Left ventricle myocardium inferior (tissue), 1 donor: ENCODE measurements at regions not wholly inside any gene's neighbourhood (a gene's known extent, or its start where the extent isn't known, plus 50 kb on each side); places are given as distances from the start of the nearest gene placed in this dataset.
"Not testable (repeated sequence)": the region's sequence is repeated elsewhere in the genome, so short reads cannot be mapped to it uniquely, and the experiment has no call there.

ENCODE experiments used
- DNase-seq: peaks from one replicate; pipeline ENCODE4 v3.0.0-alpha.2; 2020
- H3K27ac ChIP-seq: fragments of 200-600 bp; replicated peaks from 2 replicates; pipeline ENCODE4 v1.8.0; 2021
- H3K27me3 ChIP-seq: fragments of 200-600 bp; 2 replicates; pipeline ENCODE4 v1.8.0; 2021; ENCODE audit warnings: low read depth
- H3K36me3 ChIP-seq: fragments of 200-600 bp; 2 replicates; pipeline ENCODE4 v1.8.0; 2021
- H3K4me1 ChIP-seq: fragments of 200-600 bp; 2 replicates; pipeline ENCODE4 v1.8.0; 2021
- H3K4me3 ChIP-seq: fragments of 200-600 bp; 2 replicates; pipeline ENCODE4 v1.8.0; 2021; ENCODE audit warnings: mild to moderate bottlenecking, moderate library complexity
- H3K9me3 ChIP-seq: fragments of 200-600 bp; replicated peaks from 2 replicates; pipeline ENCODE4 v1.8.0; 2021
- intact Hi-C: fragments of 100-400 bp; cut with micrococcal nuclease; formaldehyde crosslinking; loops from one replicate; pipeline ENCODE4 v1.11.0; 2022
- TF ChIP-seq, protein P1 (sequence below): fragments of 200-600 bp; IDR thresholded peaks from 2 replicates; pipeline ENCODE4 v1.8.0; 2021; ENCODE audit warnings: antibody characterized with exemption, mild to moderate bottlenecking, borderline replicate concordance
- donor health status: DM: no; HTN: yes; CAD: no; lungs with severe emphysema.

DNA sequence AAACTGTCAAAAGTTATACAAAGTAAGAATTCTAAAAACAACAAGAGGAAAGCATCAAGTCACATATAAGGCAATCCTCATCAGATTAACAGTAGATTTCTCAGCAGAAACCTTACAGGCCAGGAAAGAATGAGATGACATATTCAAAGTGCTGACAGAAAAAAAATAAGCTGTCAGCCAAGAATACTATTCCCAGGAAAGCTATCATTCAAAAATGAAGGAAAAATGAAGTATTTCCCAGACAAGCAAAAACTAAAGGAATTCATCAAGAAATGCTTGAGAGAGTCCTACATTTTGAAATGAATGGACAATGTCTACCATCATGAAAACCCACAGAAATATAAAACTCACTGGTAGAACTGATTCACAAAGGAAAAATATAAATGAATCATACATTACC lies 268.9 kb upstream of the OSR1 start:
- Histone ChIP-seq H3K4me3 (no peak overlapping the region), H3K9me3 (peaks cover 26% of the 10 kb centered on the region), H3K27me3 (no peaks in the 10 kb centered on the region), H3K36me3 (no peaks in the 10 kb centered on the region), H3K27ac (no peak overlapping the region), H3K4me1 (peaks cover 8% of the 10 kb centered on the region)
- TF ChIP-seq, protein P1, sequence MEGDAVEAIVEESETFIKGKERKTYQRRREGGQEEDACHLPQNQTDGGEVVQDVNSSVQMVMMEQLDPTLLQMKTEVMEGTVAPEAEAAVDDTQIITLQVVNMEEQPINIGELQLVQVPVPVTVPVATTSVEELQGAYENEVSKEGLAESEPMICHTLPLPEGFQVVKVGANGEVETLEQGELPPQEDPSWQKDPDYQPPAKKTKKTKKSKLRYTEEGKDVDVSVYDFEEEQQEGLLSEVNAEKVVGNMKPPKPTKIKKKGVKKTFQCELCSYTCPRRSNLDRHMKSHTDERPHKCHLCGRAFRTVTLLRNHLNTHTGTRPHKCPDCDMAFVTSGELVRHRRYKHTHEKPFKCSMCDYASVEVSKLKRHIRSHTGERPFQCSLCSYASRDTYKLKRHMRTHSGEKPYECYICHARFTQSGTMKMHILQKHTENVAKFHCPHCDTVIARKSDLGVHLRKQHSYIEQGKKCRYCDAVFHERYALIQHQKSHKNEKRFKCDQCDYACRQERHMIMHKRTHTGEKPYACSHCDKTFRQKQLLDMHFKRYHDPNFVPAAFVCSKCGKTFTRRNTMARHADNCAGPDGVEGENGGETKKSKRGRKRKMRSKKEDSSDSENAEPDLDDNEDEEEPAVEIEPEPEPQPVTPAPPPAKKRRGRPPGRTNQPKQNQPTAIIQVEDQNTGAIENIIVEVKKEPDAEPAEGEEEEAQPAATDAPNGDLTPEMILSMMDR: no peak
- intact Hi-C loops: no loop called here
- no peak for DNase-seq

DNA sequence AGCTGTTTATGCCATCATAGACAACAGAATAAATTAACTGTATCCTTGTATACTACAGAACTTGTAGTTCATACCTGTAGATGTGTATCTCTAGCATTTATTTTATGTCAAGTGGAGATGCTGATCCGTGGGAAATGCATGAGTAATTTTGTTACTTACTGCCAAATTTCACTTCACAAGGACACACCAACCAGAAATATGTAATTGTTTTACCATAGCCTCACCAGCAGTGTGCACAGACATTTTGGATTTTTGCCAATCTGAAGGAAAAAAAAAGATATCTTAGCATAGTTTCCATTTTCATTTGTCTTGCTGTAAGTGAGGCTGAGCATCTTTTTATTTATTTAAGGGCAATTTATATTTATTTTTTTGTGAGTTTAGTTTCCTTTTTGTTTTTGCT lies 265.1 kb upstream of the OSR1 start:
- H3K27ac ChIP-seq: no peak overlapping the region
- intact Hi-C loops: no loop called here

DNA sequence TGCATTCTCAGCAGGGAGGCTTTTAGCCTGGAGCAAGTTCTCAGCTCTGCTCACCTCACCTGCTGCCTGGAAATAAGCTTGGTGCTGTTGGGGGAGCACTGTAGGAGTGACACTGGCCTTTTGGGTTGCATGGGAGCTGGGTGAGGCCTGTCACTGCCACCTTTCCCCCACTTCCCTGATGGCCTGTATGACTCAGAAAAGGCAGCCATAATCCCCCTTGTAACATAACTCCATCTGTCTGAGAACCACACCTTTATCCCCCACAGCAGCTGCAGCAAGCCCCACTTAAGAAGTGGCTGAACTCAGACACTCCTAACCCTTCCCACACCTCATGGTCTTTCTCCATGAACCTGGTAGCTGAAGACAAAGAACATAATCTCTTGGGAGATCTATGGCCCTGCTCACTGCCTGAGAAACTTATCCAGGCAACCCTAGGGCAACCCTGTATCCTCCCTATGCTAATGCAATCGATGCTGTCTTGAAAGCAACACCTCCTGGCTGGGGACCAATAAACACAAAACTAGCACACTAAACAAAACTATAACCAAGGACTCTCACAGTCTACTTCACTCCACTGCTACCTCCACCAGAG lies 258.9 kb upstream of the OSR1 start:
- no peak overlapping the region for H3K27ac ChIP-seq
- peaks cover 52% of the 10 kb centered on the region for H3K9me3 ChIP-seq
- H3K36me3 ChIP-seq: no peaks in the 10 kb centered on the region
- intact Hi-C loops: no loop called here
- H3K4me1 ChIP-seq: no peaks in the 10 kb centered on the region
- H3K4me3 ChIP-seq: no peak overlapping the region
- no peaks in the 10 kb centered on the region for H3K27me3 ChIP-seq
- no peak for DNase-seq
- TF ChIP-seq, protein P1: no peak

More for the DNA sequence above, 265.1 kb upstream of the OSR1 start:
- H3K4me1 ChIP-seq: no peaks in the 10 kb centered on the region
- TF ChIP-seq, protein P1: no peak
- H3K27me3 ChIP-seq: no peaks in the 10 kb centered on the region
- DNase-seq: no peak
- H3K4me3 ChIP-seq: no peak overlapping the region
- no peaks in the 10 kb centered on the region for H3K36me3 ChIP-seq
- H3K9me3 ChIP-seq: peaks cover 36% of the 10 kb centered on the region

DNA sequence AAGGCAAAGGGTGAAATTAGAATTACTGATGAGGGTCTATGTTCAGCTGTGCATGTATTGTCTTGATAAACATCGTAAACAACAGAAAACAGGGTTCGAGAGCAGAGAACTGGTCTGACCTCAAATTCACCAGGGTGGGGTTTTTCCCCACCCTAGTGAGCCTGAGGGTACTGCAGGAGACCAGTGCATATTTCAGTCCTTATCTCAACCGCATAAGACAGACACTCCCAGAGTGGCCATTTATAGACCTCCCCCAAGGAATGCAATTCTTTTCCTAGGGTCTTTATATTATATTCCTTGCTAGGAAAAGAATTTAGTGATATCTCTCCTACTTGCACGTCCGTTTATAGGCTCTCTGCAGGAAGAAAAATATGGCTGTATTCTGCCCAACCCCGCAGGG lies 257.0 kb upstream of the OSR1 start:
- intact Hi-C loops, DNase-seq, H3K4me3 ChIP-seq, H3K36me3 ChIP-seq, H3K27ac ChIP-seq, H3K4me1 ChIP-seq, H3K27me3 ChIP-seq: not testable (repeated sequence)
- peaks cover 52% of the 10 kb centered on the region for H3K9me3 ChIP-seq

DNA sequence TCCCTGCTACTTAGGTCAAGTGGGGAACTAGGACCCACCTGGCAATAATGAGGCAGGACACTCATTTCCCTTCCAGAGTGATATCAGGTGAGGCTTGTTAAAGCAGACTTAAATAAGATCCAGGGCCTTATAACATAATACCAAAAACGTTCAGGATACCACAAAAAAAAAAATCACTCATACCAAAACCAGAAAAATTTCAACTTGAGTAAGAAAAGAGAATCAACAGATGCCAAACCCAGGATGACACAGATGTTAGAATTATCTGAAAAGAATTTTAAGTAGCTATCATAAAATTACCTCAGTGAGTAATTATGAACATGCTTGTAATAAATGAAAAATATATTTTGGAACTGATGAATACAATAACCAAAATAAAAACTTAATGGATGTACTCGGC lies 255.6 kb upstream of the OSR1 start:
- Histone ChIP-seq H3K4me1 (no peaks in the 10 kb centered on the region), H3K4me3 (no peak overlapping the region), H3K9me3 (peaks cover 46% of the 10 kb centered on the region), H3K36me3 (no peaks in the 10 kb centered on the region), H3K27me3 (no peaks in the 10 kb centered on the region), H3K27ac (no peak overlapping the region)
- TF ChIP-seq, protein P1: no peak
- no peak for DNase-seq
- intact Hi-C loops: no loop called here

DNA sequence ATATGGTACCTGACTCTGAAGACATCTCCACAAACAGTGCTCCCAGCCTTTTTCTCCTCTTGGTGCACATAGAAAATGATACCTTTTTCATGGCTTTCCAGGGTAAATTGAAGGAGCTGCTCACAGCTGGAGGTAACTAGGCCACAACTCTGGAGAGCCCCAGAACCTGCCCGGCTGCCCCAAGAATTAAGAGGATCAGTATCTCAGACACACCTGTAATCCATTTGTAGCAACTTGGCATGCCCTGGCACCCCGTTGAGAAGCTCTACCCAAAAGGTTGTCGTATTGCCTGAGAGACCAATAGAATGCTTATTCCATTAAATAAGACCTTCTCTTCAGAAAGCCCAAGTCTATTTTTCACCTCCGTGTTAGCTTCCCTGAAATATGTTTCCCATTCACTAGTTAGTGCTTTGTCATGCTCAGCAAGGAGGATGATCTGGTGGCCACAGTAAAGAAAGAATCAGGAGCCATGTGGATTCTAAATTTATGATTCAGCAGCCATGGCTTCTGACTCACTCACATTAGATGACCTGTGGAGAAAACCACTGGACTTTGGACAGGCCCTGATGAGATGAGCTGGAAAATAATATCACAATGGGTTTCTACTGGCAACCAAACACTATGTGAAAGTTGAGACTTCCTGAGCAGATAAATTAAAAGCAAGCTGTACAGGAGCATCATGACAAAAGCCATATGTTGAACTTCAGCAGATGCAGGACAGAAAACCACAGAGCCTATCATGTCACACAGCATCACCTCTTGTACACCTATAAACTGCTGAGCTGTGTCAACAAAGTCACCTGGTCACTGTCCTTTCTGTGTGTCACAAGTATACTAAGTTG lies 253.3 kb upstream of the OSR1 start:
- no peak for DNase-seq

More for the DNA sequence above, 253.3 kb upstream of the OSR1 start:
- TF ChIP-seq, protein P1: no peak
- peaks cover 5% of the 10 kb centered on the region for H3K27me3 ChIP-seq
- H3K36me3 ChIP-seq: no peaks in the 10 kb centered on the region
- no peak overlapping the region for H3K27ac ChIP-seq
- intact Hi-C loops: no loop called here
- no peaks in the 10 kb centered on the region for H3K4me1 ChIP-seq
- peaks cover 25% of the 10 kb centered on the region for H3K9me3 ChIP-seq
- no peak overlapping the region for H3K4me3 ChIP-seq
